ENCODE measurements at regions not wholly inside any gene's neighbourhood (a gene's known extent, or its start where the extent isn't known, plus 50 kb on each side); places are given as distances from the start of the nearest gene placed in this dataset.

DNA sequence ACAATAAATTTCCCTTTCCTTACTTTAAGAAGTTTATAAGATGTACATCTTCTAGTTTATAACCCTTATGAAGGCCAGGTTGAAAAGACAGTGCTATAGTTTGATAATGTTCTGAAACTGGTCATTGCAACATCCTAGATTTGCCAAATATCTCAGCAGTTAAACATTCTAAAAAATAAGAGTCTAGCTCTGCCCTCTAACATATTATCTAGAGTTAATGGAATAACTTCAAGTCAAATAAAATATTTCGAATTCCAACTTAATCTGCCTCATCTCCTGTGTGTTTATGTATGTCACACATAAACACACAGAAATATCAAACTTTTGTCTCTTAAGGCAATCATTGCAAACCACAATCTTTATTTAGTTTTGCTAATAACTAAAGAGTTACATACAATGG is 796.6 kb downstream of the TLE1 start:
- TF ChIP-seq CTCF (IDR thresholded peaks at IDR 0.05), result no peak
- TF ChIP-seq POLR2AphosphoS5 (IDR thresholded peaks at IDR 0.05; ENCODE audit: low read depth, low read length), result no peak

Measured in Panc1 (cell line).